OCI-LY7 (cell line): ENCODE measurements at regions not wholly inside any gene's neighbourhood (a gene's known extent, or its start where the extent isn't known, plus 50 kb on each side); places are given as distances from the start of the nearest gene placed in this dataset.

Source experiments
- BruUV-seq: library from RNA; stranded (reverse); fragments of 400-500 nt; replicated peaks from 2 replicates; lab custom pipeline; 2021; lab: Mats Ljungman, UMichigan
- CTCF ChIA-PET: fragments of 300-600 bp; sonication (Branson Sonifier 250); formaldehyde crosslinking; loops from one replicate; lab custom pipeline; 2022; ENCODE audit warnings: antibody characterized with exemption; ENCODE audit not compliant: unreplicated experiment; lab: Charles Lee
- POLR2A ChIA-PET: fragments of 300-600 bp; sonication (Branson Sonifier 250); formaldehyde crosslinking; loops from one replicate; lab custom pipeline; 2022; ENCODE audit warnings: antibody characterized with exemption; lab: Charles Lee
- DNase-seq: peaks from one replicate; pipeline ENCODE4 v3.0.0-alpha.2; 2015; ENCODE audit warnings: low spot score
- H2AFZ ChIP-seq: fragments of 200-600 bp; sonication (generic), shearing (Covaris generic); 2 replicates; pipeline ENCODE4 v1.6.1; 2014; ENCODE audit warnings: mild to moderate bottlenecking, antibody characterized with exemption, low read length, moderate library complexity
- H3K27ac ChIP-seq: fragments of 200-600 bp; sonication (generic); 2 replicates; pipeline ENCODE4 v1.5.1; 2014; ENCODE audit warnings: mixed run types, low read depth, mild to moderate bottlenecking, moderate library complexity, low read length, inconsistent platforms; ENCODE audit not compliant: poor library complexity, severe bottlenecking
- H3K36me3 ChIP-seq: fragments of 200-600 bp; sonication (generic); 2 replicates; pipeline ENCODE4 v1.6.1; 2014; ENCODE audit warnings: mild to moderate bottlenecking, antibody characterized with exemption, low read length, moderate library complexity, mixed read lengths; ENCODE audit not compliant: insufficient read depth
- H3K4me1 ChIP-seq: fragments of 200-600 bp; sonication (generic); 2 replicates; pipeline ENCODE4 v1.5.1; 2014; ENCODE audit warnings: mild to moderate bottlenecking, low read length; ENCODE audit not compliant: insufficient read depth, poor library complexity, severe bottlenecking
- H3K4me2 ChIP-seq: fragments of 200-600 bp; sonication (generic); 2 replicates; pipeline ENCODE4 v1.6.1; 2014; ENCODE audit warnings: mild to moderate bottlenecking, low read length
- H3K4me3 ChIP-seq: fragments of 200-600 bp; sonication (generic); 2 replicates; pipeline ENCODE4 v1.5.1; 2014; ENCODE audit warnings: mild to moderate bottlenecking, low read depth, low read length; ENCODE audit not compliant: poor library complexity, severe bottlenecking
- H3K79me2 ChIP-seq: fragments of 200-600 bp; sonication (generic); 2 replicates; pipeline ENCODE4 v1.6.1; 2016; ENCODE audit warnings: low read depth, mild to moderate bottlenecking, low read length, moderate library complexity, mixed read lengths; ENCODE audit not compliant: insufficient read depth
- H3K9me2 ChIP-seq: fragments of 200-600 bp; sonication (generic); 2 replicates; pipeline ENCODE4 v1.6.1; 2016; ENCODE audit warnings: mild to moderate bottlenecking, low read length, mixed read lengths; ENCODE audit not compliant: insufficient read depth
- H3K9me3 ChIP-seq: fragments of 200-600 bp; sonication (generic); 2 replicates; pipeline ENCODE4 v1.6.1; 2014; ENCODE audit warnings: mild to moderate bottlenecking, mixed run types, low read length, mixed read lengths
- H4K20me1 ChIP-seq: fragments of 200-600 bp; sonication (generic); 2 replicates; pipeline ENCODE4 v1.6.1; 2014; ENCODE audit warnings: mild to moderate bottlenecking, antibody characterized with exemption, low read length, moderate library complexity, mixed read lengths; ENCODE audit not compliant: insufficient read depth
- EZH2phosphoT487 ChIP-seq: fragments of 200-600 bp; sonication (generic); IDR thresholded peaks from 2 replicates; pipeline ENCODE4 v1.6.1; 2018; ENCODE audit warnings: low read depth, borderline replicate concordance, mild to moderate bottlenecking, mixed run types, antibody characterized with exemption, low read length, moderate library complexity, mixed read lengths
- intact Hi-C: fragments of 100-400 bp; cut with micrococcal nuclease; formaldehyde crosslinking; loops from one replicate; pipeline ENCODE4 v1.10.0; 2022; ENCODE audit not compliant: unreplicated experiment
- TF ChIP-seq, protein P1 (sequence below): fragments of 200-600 bp; sonication (generic); conservative IDR thresholded peaks from 2 replicates; pipeline ENCODE4 v1.5.1; 2014; ENCODE audit warnings: mild to moderate bottlenecking, antibody characterized with exemption, low read length, moderate library complexity, mixed read lengths

DNA sequence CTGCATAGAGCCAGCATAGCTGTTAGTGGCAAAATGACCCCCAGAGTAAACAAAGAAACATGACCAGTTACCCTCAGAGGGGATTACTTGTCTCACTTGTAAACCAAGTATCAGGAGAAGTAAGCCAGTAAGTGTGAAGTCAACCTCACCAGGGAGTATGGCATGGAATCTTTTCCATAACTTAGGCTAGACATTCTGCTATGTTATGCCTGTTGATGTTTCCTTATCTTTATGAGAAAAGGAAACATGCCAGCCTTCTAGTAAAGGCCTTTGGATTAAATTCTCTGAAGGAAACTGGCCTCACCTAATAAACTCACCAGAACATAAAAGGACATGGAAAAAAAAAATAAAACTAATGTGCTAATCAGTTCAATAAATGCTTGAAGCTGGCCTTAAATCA, 87.7 kb downstream of the SEM1 start:
- Histone ChIP-seq H3K4me2 (no peak overlapping the region), H2AFZ (no peak overlapping the region), H3K27ac (no peak overlapping the region), H3K4me1 (no peaks in the 10 kb centered on the region), H3K36me3 (no peaks in the 10 kb centered on the region), H4K20me1 (no peaks in the 10 kb centered on the region), H3K9me3 (0 out of 2 replicates have a peak, but pooled peaks cover 3% of the 10 kb centered on the region), H3K9me2 (no peaks in the 10 kb centered on the region), H3K79me2 (no peaks in the 10 kb centered on the region), H3K4me3 (no peak overlapping the region)
- intact Hi-C loops = no loop called here
- TF ChIP-seq EZH2phosphoT487 = no peak
- TF ChIP-seq, protein P1, sequence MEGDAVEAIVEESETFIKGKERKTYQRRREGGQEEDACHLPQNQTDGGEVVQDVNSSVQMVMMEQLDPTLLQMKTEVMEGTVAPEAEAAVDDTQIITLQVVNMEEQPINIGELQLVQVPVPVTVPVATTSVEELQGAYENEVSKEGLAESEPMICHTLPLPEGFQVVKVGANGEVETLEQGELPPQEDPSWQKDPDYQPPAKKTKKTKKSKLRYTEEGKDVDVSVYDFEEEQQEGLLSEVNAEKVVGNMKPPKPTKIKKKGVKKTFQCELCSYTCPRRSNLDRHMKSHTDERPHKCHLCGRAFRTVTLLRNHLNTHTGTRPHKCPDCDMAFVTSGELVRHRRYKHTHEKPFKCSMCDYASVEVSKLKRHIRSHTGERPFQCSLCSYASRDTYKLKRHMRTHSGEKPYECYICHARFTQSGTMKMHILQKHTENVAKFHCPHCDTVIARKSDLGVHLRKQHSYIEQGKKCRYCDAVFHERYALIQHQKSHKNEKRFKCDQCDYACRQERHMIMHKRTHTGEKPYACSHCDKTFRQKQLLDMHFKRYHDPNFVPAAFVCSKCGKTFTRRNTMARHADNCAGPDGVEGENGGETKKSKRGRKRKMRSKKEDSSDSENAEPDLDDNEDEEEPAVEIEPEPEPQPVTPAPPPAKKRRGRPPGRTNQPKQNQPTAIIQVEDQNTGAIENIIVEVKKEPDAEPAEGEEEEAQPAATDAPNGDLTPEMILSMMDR = no peak
- CTCF ChIA-PET = no interaction called here
- DNase-seq = no peak
- BruUV-seq = no TSS peak
- POLR2A ChIA-PET = interaction anchor here (0.7 kb wide), 1 partner anchor 26 kb away, joined by 4 read pairs; no protein-coding TSS in a partner anchor

DNA sequence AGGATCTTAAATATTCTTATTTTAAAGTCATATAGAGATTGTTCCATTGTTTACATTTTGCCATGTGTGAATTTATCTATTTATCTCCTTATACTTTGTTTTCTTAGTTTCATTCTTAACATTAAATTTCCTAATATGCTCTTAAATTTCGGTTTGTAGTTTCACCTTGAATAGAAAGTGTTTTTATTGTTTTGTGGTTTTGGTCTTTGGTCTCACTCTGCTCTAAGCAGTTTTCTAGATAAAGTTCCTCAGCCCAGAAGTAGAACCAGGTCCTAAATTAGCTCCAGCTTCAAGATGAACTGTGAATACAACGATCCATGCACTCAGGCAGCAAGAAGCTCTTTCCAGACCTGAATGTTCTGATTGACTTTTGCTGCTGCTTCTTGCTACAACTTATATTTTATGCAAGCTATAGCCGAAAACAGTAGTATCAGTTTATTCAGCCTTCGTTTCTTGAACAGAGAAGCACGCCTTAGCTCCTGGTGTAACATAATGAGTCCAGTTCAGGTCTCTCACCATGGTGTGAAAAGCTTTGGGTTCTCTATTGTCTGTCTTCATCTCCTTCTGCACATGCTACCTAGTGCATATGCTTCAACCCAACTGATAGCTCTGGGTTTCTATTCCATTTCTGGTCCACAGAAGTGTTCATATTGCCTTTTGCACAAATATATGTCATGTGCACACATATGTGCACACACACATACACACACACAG, 95.3 kb downstream of the SEM1 start:
- Histone ChIP-seq H3K9me3 (0 out of 2 replicates have a peak, but pooled peaks cover 3% of the 10 kb centered on the region), H3K4me1 (no peaks in the 10 kb centered on the region), H3K27ac (no peak overlapping the region), H2AFZ (no peak overlapping the region), H4K20me1 (no peaks in the 10 kb centered on the region), H3K9me2 (no peaks in the 10 kb centered on the region), H3K4me2 (no peak overlapping the region), H3K36me3 (no peaks in the 10 kb centered on the region), H3K79me2 (no peaks in the 10 kb centered on the region), H3K4me3 (no peak overlapping the region)
- no TSS peak for BruUV-seq
- TF ChIP-seq, protein P1 = no peak
- no peak for TF ChIP-seq EZH2phosphoT487
- no peak for DNase-seq
- ChIA-PET CTCF (no interaction called here), POLR2A (no interaction called here)
- intact Hi-C loops = no loop called here

DNA sequence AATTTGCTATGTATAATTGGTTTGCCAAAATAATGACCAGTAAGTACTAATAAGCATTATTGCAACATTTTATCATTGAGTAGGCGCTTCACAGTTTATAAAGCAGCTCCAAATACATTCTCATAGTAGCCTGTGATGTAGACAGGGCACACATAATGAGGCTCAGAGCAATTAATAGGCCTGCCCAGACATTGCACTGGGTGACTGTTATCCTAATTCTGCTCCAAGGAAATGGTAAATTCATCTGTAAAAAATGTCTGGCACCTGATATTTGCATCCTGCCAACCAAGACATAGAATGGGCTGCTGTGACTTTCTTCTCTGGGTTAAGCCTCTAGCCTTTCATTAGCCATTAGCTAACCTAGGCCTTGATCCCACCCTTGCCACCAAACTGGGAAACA, 97.6 kb downstream of the SEM1 start:
- Histone ChIP-seq H3K4me2 (no peak overlapping the region), H3K9me3 (no peaks in the 10 kb centered on the region), H3K27ac (no peak overlapping the region), H3K4me3 (no peak overlapping the region), H2AFZ (no peak overlapping the region), H3K4me1 (no peaks in the 10 kb centered on the region), H3K9me2 (no peaks in the 10 kb centered on the region), H3K79me2 (no peaks in the 10 kb centered on the region), H4K20me1 (no peaks in the 10 kb centered on the region), H3K36me3 (no peaks in the 10 kb centered on the region)
- no TSS peak for BruUV-seq
- intact Hi-C loops = no loop called here
- no peak for DNase-seq
- POLR2A ChIA-PET = no interaction called here
- CTCF ChIA-PET = no interaction called here
- TF ChIP-seq, protein P1 = no peak
- no peak for TF ChIP-seq EZH2phosphoT487
